Lung (tissue), 11 donors: ENCODE measurements at regions not wholly inside any gene's neighbourhood (a gene's known extent, or its start where the extent isn't known, plus 50 kb on each side); places are given as distances from the start of the nearest gene placed in this dataset.

Source experiments
- ATAC-seq: fragments of 200-7000 bp; cut with Tn5 transposase; one replicate; pipeline ENCODE4 v1.9.1; 2020; ENCODE audit warnings: moderate number of reproducible peaks; ENCODE audit not compliant: insufficient read depth, low FRiP score
- DNase-seq, 3 donors: peaks; one replicate each; pipeline ENCODE4 v3.0.0-alpha.2; 2013 to 2017
- H3K27ac ChIP-seq, 2 donors: one replicate each; pipeline ENCODE4 v1.5.1; 2013; ENCODE audit warnings: mild to moderate bottlenecking in 2 of 2, moderate library complexity in 2 of 2, control low read depth in 1 of 2, inconsistent platforms in 1 of 2, low read depth in 1 of 2, low read length in 1 of 2
- H3K27me3 ChIP-seq, 3 donors: one replicate each; pipeline ENCODE4 v1.5.1; 2013; ENCODE audit warnings: low read length in 2 of 3; ENCODE audit not compliant: control insufficient read depth in 3 of 3, insufficient read depth in 3 of 3
- H3K36me3 ChIP-seq, 4 donors: one replicate each; pipeline ENCODE4 v1.5.1; 2013; ENCODE audit warnings: low read length in 4 of 4, mild to moderate bottlenecking in 1 of 4, moderate library complexity in 1 of 4; ENCODE audit not compliant: control insufficient read depth in 4 of 4, insufficient read depth in 4 of 4
- H3K4me1 ChIP-seq, 5 donors: one replicate each; pipeline ENCODE4 v1.5.1; 2013; ENCODE audit warnings: low read length in 5 of 5, mild to moderate bottlenecking in 2 of 5, moderate library complexity in 1 of 5; ENCODE audit not compliant: control insufficient read depth in 5 of 5, insufficient read depth in 5 of 5
- H3K4me3 ChIP-seq: one replicate; pipeline ENCODE4 v1.5.1; 2013; ENCODE audit warnings: mild to moderate bottlenecking, control low read depth, moderate library complexity
- H3K9ac ChIP-seq, 2 donors: one replicate each; pipeline ENCODE4 v1.5.1; 2013; ENCODE audit warnings: low read length in 2 of 2, control low read depth in 1 of 2; ENCODE audit not compliant: insufficient read depth in 1 of 2
- H3K9me3 ChIP-seq, 4 donors: one replicate each; pipeline ENCODE4 v1.5.1; 2013; ENCODE audit warnings: low read length in 3 of 4, mild to moderate bottlenecking in 1 of 4, moderate library complexity in 1 of 4; ENCODE audit not compliant: control insufficient read depth in 4 of 4, insufficient read depth in 3 of 4
- WGBS, 2 donors: extraction: QIAGEN DNeasy Blood & Tissue Kit; methylation state at CpG; one replicate each; pipeline ENCODE4 v1.1.7; 2013; 5-methylcytosine and 5-hydroxymethylcytosine counted together
- TF ChIP-seq, protein P1 (sequence below): IDR thresholded peaks from 2 replicates; pipeline ENCODE4 v1.5.1; 2012; ENCODE audit warnings: mild to moderate bottlenecking; ENCODE audit errors: control extremely low read depth, extremely low read depth
- donor health status: control.
- donor health status: control.
- donor health status: Bipolar disorder and iron deficiency.
- donor health status: healthy.
- donor health status: DM: yes; HTN: yes; CAD: no.

DNA sequence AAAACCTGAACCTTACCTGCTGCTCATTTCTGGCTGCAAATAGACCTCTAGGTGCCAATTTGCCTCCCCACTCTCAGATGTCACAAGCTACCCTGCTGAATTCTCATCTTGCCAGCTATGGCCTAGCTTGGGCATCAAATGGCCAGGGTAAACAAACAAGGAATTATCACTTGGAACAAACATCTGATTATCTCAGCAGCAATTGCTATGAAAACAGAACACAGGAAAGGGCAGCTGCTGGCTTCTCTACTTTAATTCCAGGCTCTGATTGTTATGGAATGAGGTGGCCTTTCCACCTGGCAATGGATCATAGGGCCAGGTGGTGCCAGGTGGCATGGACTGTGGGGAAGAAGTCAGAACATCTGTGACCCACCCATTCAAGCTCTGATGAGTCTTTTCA lies 505.1 kb downstream of the TLR4 start:
- Histone ChIP-seq H3K27ac (no peak overlapping the region), H3K9ac (no peak overlapping the region), H3K4me3 (no peak overlapping the region), H3K4me1 (no peaks in the 10 kb centered on the region), H3K9me3 (no peaks in the 10 kb centered on the region), H3K36me3 (no peaks in the 10 kb centered on the region), H3K27me3 (no peaks in the 10 kb centered on the region)
- DNase-seq (no peak), ATAC-seq (no peak)
- TF ChIP-seq, protein P1, sequence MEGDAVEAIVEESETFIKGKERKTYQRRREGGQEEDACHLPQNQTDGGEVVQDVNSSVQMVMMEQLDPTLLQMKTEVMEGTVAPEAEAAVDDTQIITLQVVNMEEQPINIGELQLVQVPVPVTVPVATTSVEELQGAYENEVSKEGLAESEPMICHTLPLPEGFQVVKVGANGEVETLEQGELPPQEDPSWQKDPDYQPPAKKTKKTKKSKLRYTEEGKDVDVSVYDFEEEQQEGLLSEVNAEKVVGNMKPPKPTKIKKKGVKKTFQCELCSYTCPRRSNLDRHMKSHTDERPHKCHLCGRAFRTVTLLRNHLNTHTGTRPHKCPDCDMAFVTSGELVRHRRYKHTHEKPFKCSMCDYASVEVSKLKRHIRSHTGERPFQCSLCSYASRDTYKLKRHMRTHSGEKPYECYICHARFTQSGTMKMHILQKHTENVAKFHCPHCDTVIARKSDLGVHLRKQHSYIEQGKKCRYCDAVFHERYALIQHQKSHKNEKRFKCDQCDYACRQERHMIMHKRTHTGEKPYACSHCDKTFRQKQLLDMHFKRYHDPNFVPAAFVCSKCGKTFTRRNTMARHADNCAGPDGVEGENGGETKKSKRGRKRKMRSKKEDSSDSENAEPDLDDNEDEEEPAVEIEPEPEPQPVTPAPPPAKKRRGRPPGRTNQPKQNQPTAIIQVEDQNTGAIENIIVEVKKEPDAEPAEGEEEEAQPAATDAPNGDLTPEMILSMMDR: no peak

GRCh38 chr9:118215549-118215948 lies 511.3 kb downstream of the TLR4 start:
- Histone ChIP-seq H3K36me3 (no peaks in the 10 kb centered on the region), H3K4me3 (no peak overlapping the region), H3K27me3 (no peaks in the 10 kb centered on the region), H3K9ac (no peak overlapping the region), H3K9me3 (no peaks in the 10 kb centered on the region), H3K4me1 (no peaks in the 10 kb centered on the region), H3K27ac (no peak overlapping the region)
- DNase-seq (no peak), ATAC-seq (no peak)
- 68 to 90% methylated on average over 1 of the region's 1 CpG for WGBS, 2 donors
- TF ChIP-seq, protein P1: no peak

GRCh38 chr9:118222375-118222774 lies 518.2 kb downstream of the TLR4 start:
- no peaks in the 10 kb centered on the region for H3K36me3 ChIP-seq
- H3K27me3 ChIP-seq: no peaks in the 10 kb centered on the region
- no peak overlapping the region for H3K9ac ChIP-seq
- no peak for ATAC-seq
- no peak overlapping the region for H3K4me3 ChIP-seq
- TF ChIP-seq, protein P1: no peak
- no peaks in the 10 kb centered on the region for H3K9me3 ChIP-seq
- no peak overlapping the region for H3K27ac ChIP-seq
- WGBS, 2 donors: 44 to 57% methylated on average over 3 of the region's 3 CpGs
- no peak for DNase-seq
- no peaks in the 10 kb centered on the region for H3K4me1 ChIP-seq

- no peak for DNase-seq
- TF ChIP-seq, protein P1: no peak
- Histone ChIP-seq H3K9me3 (no peaks in the 10 kb centered on the region), H3K4me1 (no peaks in the 10 kb centered on the region), H3K9ac (no peak overlapping the region), H3K27ac (no peak overlapping the region), H3K4me3 (no peak overlapping the region), H3K27me3 (no peaks in the 10 kb centered on the region), H3K36me3 (no peaks in the 10 kb centered on the region)
- no peak for ATAC-seq
Observed at GRCh38 chr9:118223111-118223510, 518.9 kb downstream of the TLR4 start.
